AG04450 (cell line): ENCODE measurements at regions not wholly inside any gene's neighbourhood (a gene's known extent, or its start where the extent isn't known, plus 50 kb on each side); places are given as distances from the start of the nearest gene placed in this dataset.

Source experiments
- CTCF ChIA-PET: fragments of 300-600, 350-600 bp; formaldehyde crosslinking; extraction: SDS; loops from one replicate; lab custom pipeline; 2022; ENCODE audit warnings: antibody characterized with exemption, inconsistent platforms; lab: Charles Lee
- POLR2A ChIA-PET: fragments of 350-600 bp; formaldehyde crosslinking; extraction: SDS; loops from one replicate; lab custom pipeline; 2021; ENCODE audit warnings: antibody characterized with exemption, inconsistent platforms; lab: Yijun Ruan, JAX
- DNase-seq: peaks from one replicate; pipeline ENCODE4 v3.0.0-alpha.2; 2011; ENCODE audit warnings: low read depth, low spot score
- H3K27ac ChIP-seq: one replicate; pipeline ENCODE4 v1.5.1; 2012; ENCODE audit warnings: low read depth, low read length, control low read depth
- H3K27me3 ChIP-seq: one replicate; pipeline ENCODE4 v1.6.0; 2012; ENCODE audit warnings: low read length; ENCODE audit not compliant: control insufficient read depth, insufficient read depth
- H3K4me3 ChIP-seq: 2 replicates; pipeline ENCODE4 v1.5.1; 2011; ENCODE audit warnings: mild to moderate bottlenecking, low read depth, low read length, control low read depth
- H3K9me3 ChIP-seq: 2 replicates; pipeline ENCODE4 v1.5.1; 2012; ENCODE audit warnings: low read length; ENCODE audit not compliant: control insufficient read depth, insufficient read depth
- CTCF ChIP-seq: IDR thresholded peaks from 2 replicates; pipeline ENCODE4 v1.5.1; 2011; ENCODE audit warnings: low read depth, low read length, control low read depth, inconsistent platforms

DNA sequence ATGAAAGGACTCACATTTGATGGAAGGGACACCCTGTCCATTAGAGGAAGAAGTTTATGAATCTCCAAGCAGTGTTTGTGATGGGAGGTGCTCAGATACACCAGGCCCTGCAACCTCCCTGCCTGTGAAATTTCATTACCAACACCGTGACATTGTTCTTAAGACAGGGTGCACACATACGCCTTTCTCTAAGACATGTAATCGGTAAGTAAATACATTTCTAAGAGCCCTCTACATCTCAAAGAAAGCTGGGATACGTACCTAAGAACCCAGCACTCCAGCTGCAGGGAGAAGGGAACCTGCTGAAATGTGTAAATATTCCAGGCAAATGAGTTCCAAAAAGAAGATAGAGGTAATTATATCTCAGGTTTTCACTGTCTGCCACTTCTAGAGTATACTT, 125.0 kb upstream of the APC start:
- ChIA-PET POLR2A (no interaction called here), CTCF (no interaction called here)
- Histone ChIP-seq H3K27me3 (no peaks in the 10 kb centered on the region), H3K4me3 (no peak overlapping the region), H3K9me3 (no peaks in the 10 kb centered on the region), H3K27ac (no peak overlapping the region)
- TF ChIP-seq CTCF = no peak
- DNase-seq = no peak

DNA sequence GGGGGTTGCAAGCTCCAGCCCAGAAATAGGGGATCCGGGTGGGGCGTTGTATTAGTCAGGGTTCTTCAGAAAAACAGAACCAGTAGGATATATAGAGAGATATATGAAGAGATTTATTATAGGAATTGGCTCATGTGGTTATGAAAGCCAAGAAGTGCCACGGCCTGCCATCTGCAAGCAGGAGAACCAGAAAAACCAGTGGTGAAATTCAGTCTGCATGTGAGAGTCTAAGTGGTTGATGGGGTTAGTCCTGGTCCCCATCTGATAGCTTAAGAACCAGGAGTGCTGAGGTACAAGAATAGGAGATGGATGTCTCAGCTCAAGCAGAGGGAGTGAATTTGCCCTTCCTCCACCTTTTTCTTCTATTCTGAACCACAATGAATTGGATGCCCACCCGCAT, 123.4 kb upstream of the APC start:
- DNase-seq = no peak
- Histone ChIP-seq H3K4me3 (no peak overlapping the region), H3K27me3 (no peaks in the 10 kb centered on the region), H3K9me3 (no peaks in the 10 kb centered on the region), H3K27ac (no peak overlapping the region)
- no peak for TF ChIP-seq CTCF
- POLR2A ChIA-PET = no interaction called here
- CTCF ChIA-PET = no interaction called here

DNA sequence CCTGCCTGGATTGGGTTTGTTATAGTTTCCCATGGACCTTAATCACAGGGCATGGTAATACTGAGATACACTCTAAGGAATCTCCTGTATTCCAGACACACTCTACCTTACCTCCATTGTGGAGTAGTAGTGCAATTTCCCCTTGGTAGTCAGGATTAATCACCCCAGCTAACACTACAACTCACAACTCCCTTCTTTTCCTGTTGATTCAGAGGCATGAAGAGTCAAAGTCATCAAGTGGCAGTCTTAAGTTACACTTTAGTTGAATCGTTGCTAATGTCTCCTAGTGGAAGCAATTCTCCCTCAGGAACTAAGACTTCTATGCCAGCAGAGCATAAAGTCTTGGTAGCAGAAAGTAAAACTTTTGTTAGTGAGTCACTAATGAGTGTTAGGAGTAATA, 122.7 kb upstream of the APC start:
- no peak for DNase-seq
- TF ChIP-seq CTCF = no peak
- no peaks in the 10 kb centered on the region for H3K9me3 ChIP-seq
- no peak overlapping the region for H3K4me3 ChIP-seq
- POLR2A ChIA-PET = no interaction called here
- CTCF ChIA-PET = no interaction called here
- no peaks in the 10 kb centered on the region for H3K27me3 ChIP-seq
- H3K27ac ChIP-seq = no peak overlapping the region

GRCh38 chr5:112616812-112617547, 120.7 kb upstream of the APC start:
- no peak for DNase-seq
- H3K27me3 ChIP-seq = no peaks in the 10 kb centered on the region
- POLR2A ChIA-PET = no interaction called here
- no peak overlapping the region for H3K27ac ChIP-seq
- CTCF ChIA-PET = no interaction called here
- no peak overlapping the region for H3K4me3 ChIP-seq
- no peak for TF ChIP-seq CTCF
- H3K9me3 ChIP-seq = no peaks in the 10 kb centered on the region

GRCh38 chr5:112625246-112625645, 112.4 kb upstream of the APC start:
- no peak for TF ChIP-seq CTCF
- Histone ChIP-seq H3K4me3 (no peak overlapping the region), H3K27me3 (peaks cover 2% of the 10 kb centered on the region), H3K27ac (no peak overlapping the region), H3K9me3 (no peaks in the 10 kb centered on the region)
- CTCF ChIA-PET = interaction anchor here (0.7 kb wide), 1 partner anchor 130 kb away, joined by 3 read pairs; no protein-coding TSS in a partner anchor
- DNase-seq = no peak
- POLR2A ChIA-PET = no interaction called here
